ENCODE measurements at regions not wholly inside any gene's neighbourhood (a gene's known extent, or its start where the extent isn't known, plus 50 kb on each side); places are given as distances from the start of the nearest gene placed in this dataset.

- DNase-seq = no peak
- TF ChIP-seq CTCF (conservative IDR thresholded peaks at IDR 0.05) = no peak
These were observed 483.2 kb upstream of the SLITRK6 start for GRCh38 chr13:86282442-86282841.

More at GRCh38 chr13:86282442-86282841, 483.2 kb upstream of the SLITRK6 start:
- no peak overlapping the region for H4K8ac ChIP-seq (replicated peaks; ENCODE audit: insufficient read length, low read depth, low read length)
- H4K20me1 ChIP-seq (ENCODE audit: control insufficient read depth, insufficient read depth, insufficient read length) = no peaks in the 10 kb centered on the region
- H2AK5ac ChIP-seq (ENCODE audit: insufficient read length, low read length) = no peak overlapping the region
- H2BK5ac ChIP-seq (ENCODE audit: insufficient read length, low read length) = no peak overlapping the region
- no peak overlapping the region for H2AFZ ChIP-seq (ENCODE audit: low read length)
- no peak overlapping the region for H3K4ac ChIP-seq (ENCODE audit: low read depth, low read length)
- no peak overlapping the region for H3K14ac ChIP-seq (ENCODE audit: insufficient read depth, low read length)
- H3K23ac ChIP-seq (ENCODE audit: insufficient read length, low read depth, low read length) = no peak overlapping the region
- no peaks in the 10 kb centered on the region for H3K27me3 ChIP-seq (ENCODE audit: insufficient read depth, low read length)
- no peak overlapping the region for H3K18ac ChIP-seq (ENCODE audit: insufficient read length, low read depth, low read length)
- no peak overlapping the region for H3K27ac Mint-ChIP-seq
- H2BK15ac ChIP-seq (ENCODE audit: low read depth, low read length) = no peak overlapping the region
- H3K79me2 ChIP-seq (ENCODE audit: insufficient read depth, low read length) = no peaks in the 10 kb centered on the region
- H3K27ac ChIP-seq (ENCODE audit: insufficient read length, low read depth, low read length) = no peak overlapping the region
- H3K4me1 Mint-ChIP-seq = no peaks in the 10 kb centered on the region
- H3K36me3 Mint-ChIP-seq (ENCODE audit: insufficient read depth in 1 of 3, low read depth in 3 of 3) = no peaks in the 10 kb centered on the region
- no peak overlapping the region for H3K9ac ChIP-seq (ENCODE audit: extremely low read depth, insufficient read length, low read length)
- no peaks in the 10 kb centered on the region for H3K27me3 Mint-ChIP-seq (ENCODE audit: low read depth)
- H3K4me1 ChIP-seq (ENCODE audit: insufficient read depth, low read length) = no peaks in the 10 kb centered on the region
- no peak overlapping the region for H3K4me3 Mint-ChIP-seq
- H4K91ac ChIP-seq (ENCODE audit: insufficient read length, low read depth, low read length) = no peak overlapping the region
- no peak overlapping the region for H4K5ac ChIP-seq (ENCODE audit: insufficient read length, low read depth, low read length)
- no peaks in the 10 kb centered on the region for H3K23me2 ChIP-seq (ENCODE audit: insufficient read length, low read depth, low read length, poor library complexity, severe bottlenecking)
- no peaks in the 10 kb centered on the region for H3K79me1 ChIP-seq (ENCODE audit: insufficient read depth, low read depth, low read length, poor library complexity, severe bottlenecking)
- no peak overlapping the region for H2BK20ac ChIP-seq (ENCODE audit: low read depth, low read length, poor library complexity, severe bottlenecking)
- no peaks in the 10 kb centered on the region for H3K9me3 ChIP-seq (ENCODE audit: control insufficient read depth, low read depth, low read length)
- no peak overlapping the region for H2BK12ac ChIP-seq (ENCODE audit: insufficient read length, low read depth, low read length)
- no peak overlapping the region for H3K56ac ChIP-seq (ENCODE audit: insufficient read length, low read depth, low read length)
- H3K4me2 ChIP-seq (ENCODE audit: insufficient read depth, insufficient read length, low read length) = no peak overlapping the region
- no peak overlapping the region for H2BK120ac ChIP-seq (ENCODE audit: low read depth, low read length, poor library complexity, severe bottlenecking)
- no CpG with 5 or more reads among the region's 2 CpGs for WGBS (ENCODE audit: extremely low coverage, insufficient read length, low lambda C conversion rate)
- no peak overlapping the region for H3T11ph ChIP-seq (ENCODE audit: low read length)
- H3K9me3 Mint-ChIP-seq = no peaks in the 10 kb centered on the region

Data from H9 (cell line).